ENCODE measurements at regions not wholly inside any gene's neighbourhood (a gene's known extent, or its start where the extent isn't known, plus 50 kb on each side); places are given as distances from the start of the nearest gene placed in this dataset.

- TF ChIP-seq CBX3 (IDR thresholded peaks at IDR 0.05; ENCODE audit: low read depth): no peak
- TF ChIP-seq POLR2AphosphoS5 (IDR thresholded peaks at IDR 0.05; ENCODE audit: low read depth, low read length): no peak
- no peak for TF ChIP-seq CTCF (IDR thresholded peaks at IDR 0.05 in 2 of 3, conservative IDR thresholded peaks at IDR 0.05 in 1 of 3; ENCODE audit: borderline replicate concordance in 1 of 3, insufficient read depth in 1 of 3, low read depth in 2 of 3, low read length in 2 of 3)
- no peak for TF ChIP-seq CEBPB (IDR thresholded peaks at IDR 0.05; ENCODE audit: low read depth)
- no peak for TF ChIP-seq ZFX (IDR thresholded peaks at IDR 0.05)
- no peak for TF ChIP-seq SP1 (IDR thresholded peaks at IDR 0.05; ENCODE audit: low read depth)
- TF ChIP-seq, protein P1, sequence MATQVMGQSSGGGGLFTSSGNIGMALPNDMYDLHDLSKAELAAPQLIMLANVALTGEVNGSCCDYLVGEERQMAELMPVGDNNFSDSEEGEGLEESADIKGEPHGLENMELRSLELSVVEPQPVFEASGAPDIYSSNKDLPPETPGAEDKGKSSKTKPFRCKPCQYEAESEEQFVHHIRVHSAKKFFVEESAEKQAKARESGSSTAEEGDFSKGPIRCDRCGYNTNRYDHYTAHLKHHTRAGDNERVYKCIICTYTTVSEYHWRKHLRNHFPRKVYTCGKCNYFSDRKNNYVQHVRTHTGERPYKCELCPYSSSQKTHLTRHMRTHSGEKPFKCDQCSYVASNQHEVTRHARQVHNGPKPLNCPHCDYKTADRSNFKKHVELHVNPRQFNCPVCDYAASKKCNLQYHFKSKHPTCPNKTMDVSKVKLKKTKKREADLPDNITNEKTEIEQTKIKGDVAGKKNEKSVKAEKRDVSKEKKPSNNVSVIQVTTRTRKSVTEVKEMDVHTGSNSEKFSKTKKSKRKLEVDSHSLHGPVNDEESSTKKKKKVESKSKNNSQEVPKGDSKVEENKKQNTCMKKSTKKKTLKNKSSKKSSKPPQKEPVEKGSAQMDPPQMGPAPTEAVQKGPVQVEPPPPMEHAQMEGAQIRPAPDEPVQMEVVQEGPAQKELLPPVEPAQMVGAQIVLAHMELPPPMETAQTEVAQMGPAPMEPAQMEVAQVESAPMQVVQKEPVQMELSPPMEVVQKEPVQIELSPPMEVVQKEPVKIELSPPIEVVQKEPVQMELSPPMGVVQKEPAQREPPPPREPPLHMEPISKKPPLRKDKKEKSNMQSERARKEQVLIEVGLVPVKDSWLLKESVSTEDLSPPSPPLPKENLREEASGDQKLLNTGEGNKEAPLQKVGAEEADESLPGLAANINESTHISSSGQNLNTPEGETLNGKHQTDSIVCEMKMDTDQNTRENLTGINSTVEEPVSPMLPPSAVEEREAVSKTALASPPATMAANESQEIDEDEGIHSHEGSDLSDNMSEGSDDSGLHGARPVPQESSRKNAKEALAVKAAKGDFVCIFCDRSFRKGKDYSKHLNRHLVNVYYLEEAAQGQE (IDR thresholded peaks at IDR 0.05; ENCODE audit: low read depth): no peak
- TF ChIP-seq, protein P2, sequence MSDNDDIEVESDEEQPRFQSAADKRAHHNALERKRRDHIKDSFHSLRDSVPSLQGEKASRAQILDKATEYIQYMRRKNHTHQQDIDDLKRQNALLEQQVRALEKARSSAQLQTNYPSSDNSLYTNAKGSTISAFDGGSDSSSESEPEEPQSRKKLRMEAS (IDR thresholded peaks at IDR 0.05): no peak
- TF ChIP-seq POLR2A (IDR thresholded peaks at IDR 0.05; ENCODE audit: borderline replicate concordance, extremely low read depth, insufficient read depth, insufficient read length): no peak
- TF ChIP-seq EZH2phosphoT487 (IDR thresholded peaks at IDR 0.05; ENCODE audit: borderline replicate concordance): no peak
Measured at GRCh38 chr1:218588540-218589172, 243.5 kb downstream of the TGFB2 start.
